ENCODE measurements at regions not wholly inside any gene's neighbourhood (a gene's known extent, or its start where the extent isn't known, plus 50 kb on each side); places are given as distances from the start of the nearest gene placed in this dataset.
"Not testable (repeated sequence)": the region's sequence is repeated elsewhere in the genome, so short reads cannot be mapped to it uniquely, and the experiment has no call there.

DNA sequence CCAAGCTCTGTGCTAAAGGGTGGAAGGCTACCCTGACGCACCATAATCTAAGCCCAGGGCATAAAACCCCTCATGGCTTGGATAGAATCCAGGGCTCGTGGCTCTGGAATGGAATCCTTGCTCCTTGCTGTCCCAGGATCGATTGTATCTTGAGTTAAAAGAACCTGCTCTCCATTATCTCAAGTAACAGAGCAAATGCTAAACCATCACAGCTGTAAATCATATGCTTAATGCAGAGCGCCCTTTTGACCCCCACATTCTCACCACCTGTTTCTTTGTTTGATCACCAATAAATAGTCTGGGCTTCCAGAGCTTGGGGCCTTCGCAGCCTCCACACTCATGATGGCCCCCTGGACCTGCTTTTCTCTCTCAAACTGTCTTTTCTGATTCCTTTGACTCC is 299.3 kb upstream of the MGAT4C start:
- not testable (repeated sequence) for TF ChIP-seq CTCF (IDR thresholded peaks at IDR 0.05); POLR2A (IDR thresholded peaks at IDR 0.05); POLR2AphosphoS5 (IDR thresholded peaks at IDR 0.05); EP300 (IDR thresholded peaks at IDR 0.05; ENCODE audit: low read depth)

All from transverse colon (tissue), 4 donors.